ENCODE measurements at regions not wholly inside any gene's neighbourhood (a gene's known extent, or its start where the extent isn't known, plus 50 kb on each side); places are given as distances from the start of the nearest gene placed in this dataset.

DNA sequence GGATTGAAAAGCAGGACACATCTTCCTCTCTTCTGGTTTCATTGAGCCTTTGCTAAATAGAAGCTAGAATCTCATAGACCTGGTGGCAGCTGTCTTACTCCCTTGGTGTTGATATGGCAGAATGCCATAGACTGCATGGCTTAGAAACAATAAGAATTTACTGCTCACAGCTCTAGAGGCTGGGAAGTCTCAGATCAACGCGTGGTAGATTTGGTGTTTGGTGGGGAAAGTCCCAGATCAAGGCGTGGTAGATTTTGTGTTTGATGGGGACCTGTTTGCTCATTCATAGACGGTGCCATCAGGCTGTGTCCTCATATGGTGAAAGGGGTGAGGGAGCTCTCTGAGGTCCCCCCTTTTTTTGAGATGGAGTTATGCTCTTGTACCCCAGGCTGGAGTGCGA is 57.6 kb upstream of the PPP2R3B start:
- TF ChIP-seq, protein P1, sequence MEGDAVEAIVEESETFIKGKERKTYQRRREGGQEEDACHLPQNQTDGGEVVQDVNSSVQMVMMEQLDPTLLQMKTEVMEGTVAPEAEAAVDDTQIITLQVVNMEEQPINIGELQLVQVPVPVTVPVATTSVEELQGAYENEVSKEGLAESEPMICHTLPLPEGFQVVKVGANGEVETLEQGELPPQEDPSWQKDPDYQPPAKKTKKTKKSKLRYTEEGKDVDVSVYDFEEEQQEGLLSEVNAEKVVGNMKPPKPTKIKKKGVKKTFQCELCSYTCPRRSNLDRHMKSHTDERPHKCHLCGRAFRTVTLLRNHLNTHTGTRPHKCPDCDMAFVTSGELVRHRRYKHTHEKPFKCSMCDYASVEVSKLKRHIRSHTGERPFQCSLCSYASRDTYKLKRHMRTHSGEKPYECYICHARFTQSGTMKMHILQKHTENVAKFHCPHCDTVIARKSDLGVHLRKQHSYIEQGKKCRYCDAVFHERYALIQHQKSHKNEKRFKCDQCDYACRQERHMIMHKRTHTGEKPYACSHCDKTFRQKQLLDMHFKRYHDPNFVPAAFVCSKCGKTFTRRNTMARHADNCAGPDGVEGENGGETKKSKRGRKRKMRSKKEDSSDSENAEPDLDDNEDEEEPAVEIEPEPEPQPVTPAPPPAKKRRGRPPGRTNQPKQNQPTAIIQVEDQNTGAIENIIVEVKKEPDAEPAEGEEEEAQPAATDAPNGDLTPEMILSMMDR (IDR thresholded peaks at IDR 0.05 in 2 of 3, conservative IDR thresholded peaks at IDR 0.05 in 1 of 3; ENCODE audit: borderline replicate concordance in 1 of 3, insufficient read depth in 1 of 3, low read depth in 2 of 3, low read length in 2 of 3) = no peak
- TF ChIP-seq CBX3 (IDR thresholded peaks at IDR 0.05; ENCODE audit: low read depth) = no peak
- no peak for TF ChIP-seq EZH2 (IDR thresholded peaks at IDR 0.05)
- no peak for TF ChIP-seq EZH2phosphoT487 (IDR thresholded peaks at IDR 0.05; ENCODE audit: borderline replicate concordance)
- TF ChIP-seq CEBPB (IDR thresholded peaks at IDR 0.05; ENCODE audit: low read depth) = no peak
